K562 (cell line): ENCODE measurements at regions not wholly inside any gene's neighbourhood (a gene's known extent, or its start where the extent isn't known, plus 50 kb on each side); places are given as distances from the start of the nearest gene placed in this dataset.

Experiments
- CHD7 ChIP-seq: fragments of 200-600 bp; sonication (generic); IDR thresholded peaks from one replicate; pipeline ENCODE4 v1.6.1; 2012; ENCODE audit warnings: mild to moderate bottlenecking, low read depth, low read length, inconsistent platforms
- CREBBP ChIP-seq: IDR thresholded peaks from one replicate; pipeline ENCODE4 v1.6.1; 2012; ENCODE audit warnings: low read depth, mild to moderate bottlenecking, control low read depth, inconsistent platforms, low read length
- FOXO4 ChIP-seq: fragments of 450-650 bp; formaldehyde crosslinking; IDR thresholded peaks from 2 replicates; pipeline ENCODE4 v1.4.0; 2020; ENCODE audit warnings: mild to moderate bottlenecking, moderate library complexity
- LARP7 ChIP-seq: fragments of 450-650 bp; IDR thresholded peaks from 2 replicates; pipeline ENCODE4 v1.6.1; 2016
- MYC ChIP-seq, 2 experiments: fragments of 250-450 bp in 1 of 2; sonication (Bioruptor Pico) in 1 of 2; IDR thresholded peaks; 2 replicates each; pipeline versions ENCODE4 v1.5.1 to v1.6.1; 2012 to 2021; ENCODE audit warnings: low read depth in 2 of 2, borderline replicate concordance in 1 of 2, improper control_type of control experiment in 1 of 2, low read length in 1 of 2, mild to moderate bottlenecking in 1 of 2, moderate library complexity in 1 of 2
- NCOA4 ChIP-seq: fragments of 450-650 bp; IDR thresholded peaks from 2 replicates; pipeline ENCODE4 v1.6.1; 2018; ENCODE audit warnings: mild to moderate bottlenecking; ENCODE audit not compliant: partially characterized antibody
- NRF1 ChIP-seq, 2 experiments: fragments of 450-650 bp; IDR thresholded peaks in 1 of 2; conservative IDR thresholded peaks in 1 of 2; 2 replicates each; pipeline ENCODE4 v1.6.1; 2014; ENCODE audit warnings: mild to moderate bottlenecking in 2 of 2
- TCF7 ChIP-seq: sonication (generic); IDR thresholded peaks from 2 replicates; pipeline ENCODE4 v1.6.1; 2016; ENCODE audit warnings: antibody characterized with exemption, borderline replicate concordance
- ZNF436 ChIP-seq: fragments of 250-450, 450-650 bp; sonication (Bioruptor Pico); formaldehyde crosslinking; IDR thresholded peaks from 2 replicates; pipeline ENCODE4 v1.7.0; 2020; ENCODE audit warnings: mild to moderate bottlenecking
- TF ChIP-seq, protein P1 (sequence below): fragments of 250-450 bp; sonication (Bioruptor Pico); IDR thresholded peaks from 2 replicates; pipeline ENCODE4 v1.8.0; 2022; ENCODE audit warnings: moderate library complexity, mild to moderate bottlenecking, inconsistent platforms
- TF ChIP-seq, protein P2 (sequence below): fragments of 450-650 bp; IDR thresholded peaks from 2 replicates; pipeline ENCODE4 v1.6.1; 2018; ENCODE audit not compliant: partially characterized antibody

- TF ChIP-seq CHD7 (no peak), TCF7 (no peak), NCOA4 (no peak), LARP7 (no peak), NRF1 (conservative IDR thresholded peaks at IDR 0.05 in 1 of 2, IDR thresholded peaks at IDR 0.05 in 1 of 2) (no peak), FOXO4 (CRISPR knock-in tag) (no peak), ZNF436 (CRISPR knock-in tag) (no peak), MYC (IDR thresholded peaks at IDR 0.05; ENCODE audit: low read depth, low read length) (no peak), MYC (CRISPR knock-in tag; IDR thresholded peaks at IDR 0.05; ENCODE audit: borderline replicate concordance, low read depth) (no peak), CREBBP (no peak)
- TF ChIP-seq, protein P1, sequence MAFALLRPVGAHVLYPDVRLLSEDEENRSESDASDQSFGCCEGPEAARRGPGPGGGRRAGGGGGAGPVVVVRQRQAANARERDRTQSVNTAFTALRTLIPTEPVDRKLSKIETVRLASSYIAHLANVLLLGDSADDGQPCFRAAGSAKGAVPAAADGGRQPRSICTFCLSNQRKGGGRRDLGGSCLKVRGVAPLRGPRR (CRISPR knock-in tag) = no peak
- TF ChIP-seq, protein P2, sequence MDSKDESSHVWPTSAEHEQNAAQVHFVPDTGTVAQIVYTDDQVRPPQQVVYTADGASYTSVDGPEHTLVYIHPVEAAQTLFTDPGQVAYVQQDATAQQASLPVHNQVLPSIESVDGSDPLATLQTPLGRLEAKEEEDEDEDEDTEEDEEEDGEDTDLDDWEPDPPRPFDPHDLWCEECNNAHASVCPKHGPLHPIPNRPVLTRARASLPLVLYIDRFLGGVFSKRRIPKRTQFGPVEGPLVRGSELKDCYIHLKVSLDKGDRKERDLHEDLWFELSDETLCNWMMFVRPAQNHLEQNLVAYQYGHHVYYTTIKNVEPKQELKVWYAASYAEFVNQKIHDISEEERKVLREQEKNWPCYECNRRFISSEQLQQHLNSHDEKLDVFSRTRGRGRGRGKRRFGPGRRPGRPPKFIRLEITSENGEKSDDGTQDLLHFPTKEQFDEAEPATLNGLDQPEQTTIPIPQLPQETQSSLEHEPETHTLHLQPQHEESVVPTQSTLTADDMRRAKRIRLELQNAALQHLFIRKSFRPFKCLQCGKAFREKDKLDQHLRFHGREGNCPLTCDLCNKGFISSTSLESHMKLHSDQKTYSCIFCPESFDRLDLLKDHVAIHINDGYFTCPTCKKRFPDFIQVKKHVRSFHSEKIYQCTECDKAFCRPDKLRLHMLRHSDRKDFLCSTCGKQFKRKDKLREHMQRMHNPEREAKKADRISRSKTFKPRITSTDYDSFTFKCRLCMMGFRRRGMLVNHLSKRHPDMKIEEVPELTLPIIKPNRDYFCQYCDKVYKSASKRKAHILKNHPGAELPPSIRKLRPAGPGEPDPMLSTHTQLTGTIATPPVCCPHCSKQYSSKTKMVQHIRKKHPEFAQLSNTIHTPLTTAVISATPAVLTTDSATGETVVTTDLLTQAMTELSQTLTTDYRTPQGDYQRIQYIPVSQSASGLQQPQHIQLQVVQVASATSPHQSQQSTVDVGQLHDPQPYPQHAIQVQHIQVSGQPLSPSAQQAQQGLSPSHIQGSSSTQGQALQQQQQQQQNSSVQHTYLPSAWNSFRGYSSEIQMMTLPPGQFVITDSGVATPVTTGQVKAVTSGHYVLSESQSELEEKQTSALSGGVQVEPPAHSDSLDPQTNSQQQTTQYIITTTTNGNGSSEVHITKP = no peak
Measured at GRCh38 chr19:28210886-28211285, 1002.1 kb downstream of the UQCRFS1 start (continued).
